ENCODE measurements at regions not wholly inside any gene's neighbourhood (a gene's known extent, or its start where the extent isn't known, plus 50 kb on each side); places are given as distances from the start of the nearest gene placed in this dataset.

DNA sequence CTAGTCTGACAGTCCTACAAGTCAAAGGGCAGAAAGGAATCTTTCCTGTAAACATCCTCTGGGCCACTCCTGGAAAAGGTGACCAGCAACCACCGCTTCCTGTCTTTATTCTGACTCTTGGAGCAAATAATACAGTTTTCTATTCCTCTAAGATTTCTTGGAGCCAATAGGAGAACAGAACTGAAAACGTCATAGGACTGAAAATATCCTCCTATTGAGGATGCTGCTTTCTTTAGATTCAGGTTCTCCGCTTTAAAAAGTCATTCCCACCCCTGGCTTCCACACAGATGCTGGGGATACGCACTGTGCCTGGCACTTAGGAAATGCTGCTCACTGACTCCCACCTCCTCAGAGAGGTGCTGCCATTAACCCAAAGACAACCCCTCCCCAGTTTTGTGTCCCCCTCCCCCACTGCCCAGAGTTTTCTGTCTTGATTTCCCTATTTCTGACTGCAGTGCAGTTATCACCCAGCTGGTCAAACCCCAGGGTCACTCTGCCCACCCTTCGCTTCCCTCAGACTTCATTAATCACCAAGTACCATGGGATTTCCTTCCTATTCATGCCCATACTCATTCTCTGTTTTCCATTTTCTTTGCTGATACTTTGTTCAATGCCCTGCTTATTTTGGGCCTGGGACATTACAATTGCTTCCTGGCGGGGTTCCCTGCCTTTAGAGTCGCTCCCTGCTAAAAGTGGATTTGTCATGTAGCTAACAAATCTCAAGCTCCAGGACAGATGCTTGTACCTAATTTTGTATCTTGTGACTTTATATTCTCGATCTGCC lies 82.1 kb upstream of the ARHGAP29 start:
- H4K20me1 ChIP-seq (ENCODE audit: insufficient read depth, low read length): no peaks in the 10 kb centered on the region
- 84% methylated on average over 8 of the region's 8 CpGs for WGBS (ENCODE audit: low lambda C conversion rate)
- in situ Hi-C loops (cut with HindIII; ENCODE audit: extremely low pct_ligation_motif_present, low pct_unique_long_range_greater_than_20kb) (loop anchor here (5.0 kb wide), 1 partner anchor 72 kb away; no protein-coding TSS in a partner anchor), intact Hi-C loops (cut with micrococcal nuclease; ENCODE audit: unreplicated experiment) (loop anchor here (5.0 kb wide), 1 partner anchor 72 kb away; no protein-coding TSS in a partner anchor)
- no peak overlapping the region for H3K27ac ChIP-seq (ENCODE audit: extremely low read length, insufficient read depth, low read length)
- H3K9me3 ChIP-seq (ENCODE audit: low read length): no peaks in the 10 kb centered on the region
- H3K4me1 ChIP-seq (ENCODE audit: insufficient read depth, low read length): peaks cover 75% of the 10 kb centered on the region
- H3K4me2 ChIP-seq (ENCODE audit: low read depth, low read length): peak overlapping the region; percentile 37
- no peak overlapping the region for H2AFZ ChIP-seq (ENCODE audit: low read length)
- H3K36me3 ChIP-seq (replicated peaks in 1 of 2; ENCODE audit: control insufficient read depth in 1 of 2, insufficient read depth in 2 of 2, low read length in 2 of 2): no peaks in the 10 kb centered on the region
- FAIRE-seq (peak; percentile 56), ATAC-seq (no peak), DNase-seq (ENCODE audit: low spot score) (no peak)
- H3K9ac ChIP-seq (ENCODE audit: insufficient read depth, low read depth, low read length): no peak overlapping the region
- POLR2A ChIA-PET: interaction anchor here (1.1 kb wide), 1 partner anchor 20 kb away, joined by 3 read pairs; no protein-coding TSS in a partner anchor
- no peak overlapping the region; a peak in 1 of 6 replicates for H3K4me3 ChIP-seq (replicated peaks in 1 of 3; ENCODE audit: insufficient read depth in 1 of 3, low read depth in 2 of 3, low read length in 3 of 3)
- CTCF ChIA-PET (ENCODE audit: low intra/inter-chr PET ratio, low total read pairs): no interaction called here
- no peaks in the 10 kb centered on the region for H3K79me2 ChIP-seq (ENCODE audit: insufficient read depth, low read length)
- BruUV-seq (replicated peaks): no TSS peak
- no peaks in the 10 kb centered on the region for H3K27me3 ChIP-seq (ENCODE audit: control insufficient read depth in 1 of 2, insufficient read depth in 2 of 2, low read length in 2 of 2)
- no peak for TF ChIP-seq MEIS2 (CRISPR knock-in tag; IDR thresholded peaks at IDR 0.05)
- 0 out of 2 replicates have a peak, but pooled peaks have one; percentile 24 for TF ChIP-seq ELF3 (CRISPR knock-in tag; IDR thresholded peaks at IDR 0.05)
- no peak for TF ChIP-seq HES4 (CRISPR knock-in tag; IDR thresholded peaks at IDR 0.05; ENCODE audit: borderline replicate concordance)
- TF ChIP-seq REXO4 (CRISPR knock-in tag; IDR thresholded peaks at IDR 0.05; ENCODE audit: borderline replicate concordance): no peak
- TF ChIP-seq RARA (CRISPR knock-in tag; IDR thresholded peaks at IDR 0.05): 0 out of 2 replicates have a peak, but pooled peaks have one; percentile 14
- TF ChIP-seq SYNCRIP (IDR thresholded peaks at IDR 0.05; ENCODE audit: insufficient read depth, low read depth, low read length): no peak
- no peak for TF ChIP-seq HMGXB3 (CRISPR knock-in tag; IDR thresholded peaks at IDR 0.05; ENCODE audit: borderline replicate concordance)
- TF ChIP-seq HDAC2 (CRISPR knock-in tag; IDR thresholded peaks at IDR 0.05): 0 out of 2 replicates have a peak, but pooled peaks have one; percentile 22
- TF ChIP-seq ZNF460 (CRISPR knock-in tag; IDR thresholded peaks at IDR 0.05; ENCODE audit: borderline replicate concordance): no peak
- TF ChIP-seq ZNF274 (CRISPR knock-in tag; IDR thresholded peaks at IDR 0.05): no peak
- TF ChIP-seq, protein P1, sequence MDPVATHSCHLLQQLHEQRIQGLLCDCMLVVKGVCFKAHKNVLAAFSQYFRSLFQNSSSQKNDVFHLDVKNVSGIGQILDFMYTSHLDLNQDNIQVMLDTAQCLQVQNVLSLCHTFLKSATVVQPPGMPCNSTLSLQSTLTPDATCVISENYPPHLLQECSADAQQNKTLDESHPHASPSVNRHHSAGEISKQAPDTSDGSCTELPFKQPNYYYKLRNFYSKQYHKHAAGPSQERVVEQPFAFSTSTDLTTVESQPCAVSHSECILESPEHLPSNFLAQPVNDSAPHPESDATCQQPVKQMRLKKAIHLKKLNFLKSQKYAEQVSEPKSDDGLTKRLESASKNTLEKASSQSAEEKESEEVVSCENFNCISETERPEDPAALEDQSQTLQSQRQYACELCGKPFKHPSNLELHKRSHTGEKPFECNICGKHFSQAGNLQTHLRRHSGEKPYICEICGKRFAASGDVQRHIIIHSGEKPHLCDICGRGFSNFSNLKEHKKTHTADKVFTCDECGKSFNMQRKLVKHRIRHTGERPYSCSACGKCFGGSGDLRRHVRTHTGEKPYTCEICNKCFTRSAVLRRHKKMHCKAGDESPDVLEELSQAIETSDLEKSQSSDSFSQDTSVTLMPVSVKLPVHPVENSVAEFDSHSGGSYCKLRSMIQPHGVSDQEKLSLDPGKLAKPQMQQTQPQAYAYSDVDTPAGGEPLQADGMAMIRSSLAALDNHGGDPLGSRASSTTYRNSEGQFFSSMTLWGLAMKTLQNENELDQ (CRISPR knock-in tag; IDR thresholded peaks at IDR 0.05; ENCODE audit: borderline replicate concordance): no peak
- TF ChIP-seq NCOA2 (CRISPR knock-in tag; IDR thresholded peaks at IDR 0.05): 0 out of 2 replicates have a peak, but pooled peaks have one; percentile 13
- no peak for TF ChIP-seq NFRKB (IDR thresholded peaks at IDR 0.05)
- TF ChIP-seq SP1 (IDR thresholded peaks at IDR 0.05): no peak
- TF ChIP-seq SP1 (CRISPR knock-in tag; IDR thresholded peaks at IDR 0.05): no peak
- 0 out of 2 replicates have a peak, but pooled peaks have one; percentile 23 for TF ChIP-seq SOX5 (CRISPR knock-in tag; IDR thresholded peaks at IDR 0.05; ENCODE audit: borderline replicate concordance)
- TF ChIP-seq ETV5 (CRISPR knock-in tag; IDR thresholded peaks at IDR 0.05; ENCODE audit: borderline replicate concordance): peak; percentile 74; the same call in 1 of the 2 replicates

Measured in HepG2 (cell line).